GM08714 (cell line): ENCODE measurements at regions not wholly inside any gene's neighbourhood (a gene's known extent, or its start where the extent isn't known, plus 50 kb on each side); places are given as distances from the start of the nearest gene placed in this dataset.
"Not testable (repeated sequence)": the region's sequence is repeated elsewhere in the genome, so short reads cannot be mapped to it uniquely, and the experiment has no call there.

ENCODE experiments used
- H3K4me3 ChIP-seq: fragments of 200-500 bp; sonication (Bioruptor generic); 2 replicates; pipeline ENCODE4 v1.5.1; 2014; ENCODE audit warnings: mild to moderate bottlenecking, low read length, inconsistent platforms
- ZNF274 ChIP-seq: IDR thresholded peaks from 2 replicates; pipeline ENCODE4 v1.6.1; 2012; ENCODE audit warnings: mild to moderate bottlenecking, low read depth, low read length

DNA sequence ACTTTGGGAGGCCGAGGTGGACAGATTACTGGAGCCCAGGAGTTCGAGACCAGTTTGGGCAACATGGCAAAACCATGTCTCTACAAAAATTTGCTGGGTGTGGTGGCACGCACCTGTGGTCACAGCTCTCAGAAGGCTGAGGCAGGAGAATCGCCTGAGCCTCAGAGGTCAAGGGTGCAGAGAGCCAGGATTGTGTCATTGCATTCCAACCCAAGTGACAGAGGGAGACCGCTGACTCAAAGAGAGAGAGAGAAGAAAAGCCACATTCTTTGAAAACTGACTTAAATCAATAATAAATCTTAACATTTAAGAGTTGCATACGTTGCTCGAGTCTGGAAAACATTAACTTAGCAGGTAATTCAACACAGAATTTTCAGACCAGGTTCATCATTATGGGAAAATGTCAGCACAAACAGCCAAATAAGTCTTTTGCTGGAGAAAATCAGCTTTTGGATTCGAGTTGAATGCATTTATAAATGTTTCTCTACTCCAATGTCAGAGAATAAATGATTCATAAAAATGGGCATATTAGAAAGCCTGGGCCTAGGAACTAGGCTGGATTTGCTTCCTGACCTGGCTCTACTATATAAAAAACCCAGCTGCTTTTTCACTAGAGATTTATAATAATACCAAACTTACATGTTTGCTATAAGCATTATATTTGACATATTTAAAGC is 68.3 kb upstream of the RBPJ start:
- no peak overlapping the region for H3K4me3 ChIP-seq
- no peak for TF ChIP-seq ZNF274

DNA sequence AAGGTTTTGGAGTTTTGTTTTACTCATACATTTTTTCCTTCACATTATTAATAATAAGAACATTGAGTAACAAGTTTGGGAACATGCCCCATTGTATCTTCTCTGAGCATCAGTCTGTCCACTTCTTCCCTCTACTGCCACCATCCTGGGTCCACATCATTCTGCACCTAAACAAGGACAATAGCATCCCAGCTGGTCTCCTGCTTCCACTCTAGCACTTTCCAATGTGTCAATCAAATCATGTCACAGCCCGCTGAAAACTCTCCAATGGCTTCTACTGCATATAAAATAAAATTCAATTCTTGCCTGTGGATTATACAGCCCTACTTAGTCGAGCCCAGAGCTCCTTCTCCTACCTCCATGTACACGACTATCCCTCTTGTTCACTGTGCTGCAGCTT is 66.8 kb upstream of the RBPJ start:
- no peak for TF ChIP-seq ZNF274

DNA sequence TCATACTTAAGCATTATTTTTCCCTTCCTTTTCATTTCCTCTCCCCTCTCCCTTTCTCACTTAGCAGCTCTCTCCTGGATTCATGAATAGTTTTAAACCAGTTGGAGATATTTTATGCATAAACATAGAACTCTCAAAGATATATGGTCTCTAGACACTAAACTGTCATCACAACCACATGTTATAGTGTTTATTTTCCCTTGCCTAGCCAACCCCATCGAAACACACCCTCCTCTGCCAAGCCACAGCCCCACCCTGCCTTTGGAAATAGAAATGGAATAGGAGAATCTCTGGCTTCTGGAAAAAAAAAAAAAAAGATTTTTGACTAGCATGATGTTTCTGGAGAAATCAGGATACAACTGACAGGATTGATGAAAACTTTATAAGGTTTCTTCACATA is 64.8 kb upstream of the RBPJ start:
- H3K4me3 ChIP-seq: no peak overlapping the region
- no peak for TF ChIP-seq ZNF274

More for the DNA sequence above, 66.8 kb upstream of the RBPJ start:
- H3K4me3 ChIP-seq: no peak overlapping the region

DNA sequence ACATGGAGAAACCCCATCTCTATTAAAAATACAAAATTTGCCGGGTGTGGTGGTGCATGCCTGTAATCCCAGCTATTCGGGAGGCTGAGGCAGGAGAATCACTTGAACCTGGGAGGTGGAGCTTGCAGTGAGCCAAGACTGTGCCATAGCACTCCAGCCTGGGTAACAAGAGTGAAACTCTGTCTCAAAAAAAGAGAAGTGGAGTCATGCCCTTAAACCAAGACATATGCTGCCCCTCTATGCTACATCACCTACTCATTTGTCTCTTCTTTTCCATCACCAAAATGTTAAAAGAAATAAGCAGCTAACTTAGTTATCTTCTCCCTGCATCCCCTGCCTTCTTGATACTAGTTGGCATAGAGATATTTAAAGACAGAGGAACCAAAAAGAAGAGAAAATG is 63.4 kb upstream of the RBPJ start:
- H3K4me3 ChIP-seq: not testable (repeated sequence)

GRCh38 chr4:26257850-26258249 is 63.0 kb upstream of the RBPJ start:
- TF ChIP-seq ZNF274: no peak
- no peak overlapping the region for H3K4me3 ChIP-seq

- no peak for TF ChIP-seq ZNF274
- H3K4me3 ChIP-seq: no peak overlapping the region
These were observed 60.2 kb upstream of the RBPJ start for GRCh38 chr4:26260571-26260970.

GRCh38 chr4:26261405-26261804 is 59.4 kb upstream of the RBPJ start:
- no peak for TF ChIP-seq ZNF274
- no peak overlapping the region for H3K4me3 ChIP-seq

GRCh38 chr4:26263165-26263564 is 57.6 kb upstream of the RBPJ start:
- no peak overlapping the region for H3K4me3 ChIP-seq
- no peak for TF ChIP-seq ZNF274

DNA sequence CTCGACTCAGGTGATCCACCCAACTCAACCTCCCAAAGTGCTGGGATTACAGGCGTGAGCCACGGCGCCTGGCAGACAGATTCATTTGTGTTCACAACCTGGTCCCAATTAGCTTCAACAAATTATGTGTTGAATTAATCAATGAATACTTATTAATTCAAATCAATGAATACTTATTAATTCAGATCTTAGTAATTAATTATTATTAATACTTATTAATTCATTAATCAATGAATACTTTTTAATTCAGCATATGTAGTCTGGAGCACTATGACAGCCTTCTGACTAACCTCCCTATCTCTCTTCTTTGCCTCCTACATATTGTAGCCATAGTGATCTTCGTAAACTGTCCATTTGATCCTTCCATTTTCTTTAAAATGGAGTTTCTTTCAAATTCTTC is 56.7 kb upstream of the RBPJ start:
- TF ChIP-seq ZNF274: no peak

GRCh38 chr4:26267087-26267486 is 53.7 kb upstream of the RBPJ start:
- no peak for TF ChIP-seq ZNF274
- H3K4me3 ChIP-seq: no peak overlapping the region

More for the DNA sequence above, 56.7 kb upstream of the RBPJ start:
- H3K4me3 ChIP-seq: no peak overlapping the region

DNA sequence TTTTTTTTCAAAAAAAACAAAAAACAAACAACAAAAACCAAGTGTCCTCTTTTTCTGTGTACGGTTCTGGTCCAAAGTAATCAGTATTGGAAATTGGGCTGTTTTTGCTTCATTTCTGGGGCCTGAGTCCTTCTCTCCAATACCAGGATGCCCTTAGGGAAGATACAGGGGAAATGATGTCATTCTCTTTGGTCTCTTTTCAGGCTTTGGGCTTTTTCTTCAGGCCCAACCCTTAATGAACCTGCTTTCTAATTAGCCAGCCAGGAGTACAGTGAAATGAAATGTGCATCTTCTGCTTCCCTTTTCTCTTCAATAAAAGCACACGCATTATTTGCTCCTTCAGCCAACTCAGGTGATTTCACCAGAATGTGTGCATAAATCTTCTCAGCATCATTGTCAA is 52.6 kb upstream of the RBPJ start:
- no peak overlapping the region for H3K4me3 ChIP-seq
- no peak for TF ChIP-seq ZNF274

- TF ChIP-seq ZNF274: no peak
These were observed 51.8 kb upstream of the RBPJ start for GRCh38 chr4:26269038-26269437.

More at GRCh38 chr4:26269038-26269437, 51.8 kb upstream of the RBPJ start:
- no peak overlapping the region for H3K4me3 ChIP-seq
